Cardiac septum (tissue), 1 donor: ENCODE measurements at regions not wholly inside any gene's neighbourhood (a gene's known extent, or its start where the extent isn't known, plus 50 kb on each side); places are given as distances from the start of the nearest gene placed in this dataset.

ENCODE experiments used
- DNase-seq: peaks from one replicate; pipeline ENCODE4 v3.0.0-alpha.2; 2020; ENCODE audit warnings: low spot score
- intact Hi-C: fragments of 100-400 bp; cut with DNase I; formaldehyde crosslinking; loops from one replicate; pipeline ENCODE4 v1.14.0; 2022
- donor health status: DM: no; HTN: no; CAD: no.

- no peak for DNase-seq
- intact Hi-C loops: no loop called here
Observed at GRCh38 chr4:13316354-13316753, 167.8 kb downstream of the RAB28 start.

GRCh38 chr4:13313856-13314255, 170.3 kb downstream of the RAB28 start:
- intact Hi-C loops: no loop called here
- no peak for DNase-seq

- intact Hi-C loops: no loop called here
Observed at GRCh38 chr4:13312264-13312663, 171.9 kb downstream of the RAB28 start.

GRCh38 chr4:13309751-13310150, 174.4 kb downstream of the RAB28 start:
- DNase-seq: no peak
- intact Hi-C loops: no loop called here

More at GRCh38 chr4:13312264-13312663, 171.9 kb downstream of the RAB28 start:
- DNase-seq: no peak

GRCh38 chr4:13306356-13306755, 177.8 kb downstream of the RAB28 start:
- intact Hi-C loops: no loop called here
- DNase-seq: no peak

- DNase-seq: no peak
- intact Hi-C loops: no loop called here
Observed at GRCh38 chr4:13302876-13303275, 181.3 kb downstream of the RAB28 start.

GRCh38 chr4:13299343-13299742, 184.8 kb downstream of the RAB28 start:
- no peak for DNase-seq
- intact Hi-C loops: no loop called here

GRCh38 chr4:13298655-13299054, 185.5 kb downstream of the RAB28 start:
- intact Hi-C loops: no loop called here
- no peak for DNase-seq

GRCh38 chr4:13296986-13297385, 187.2 kb downstream of the RAB28 start:
- intact Hi-C loops: no loop called here
- DNase-seq: no peak

- intact Hi-C loops: no loop called here
- no peak for DNase-seq
Observed at GRCh38 chr4:13294961-13295605, 189.1 kb downstream of the RAB28 start.

- intact Hi-C loops: no loop called here
Observed at GRCh38 chr4:13292372-13292771, 191.8 kb downstream of the RAB28 start.

GRCh38 chr4:13289391-13289790, 194.7 kb downstream of the RAB28 start:
- no peak for DNase-seq
- intact Hi-C loops: no loop called here

More at GRCh38 chr4:13292372-13292771, 191.8 kb downstream of the RAB28 start:
- DNase-seq: no peak

- DNase-seq: no peak
- intact Hi-C loops: no loop called here
Observed at GRCh38 chr4:13285336-13285735, 198.8 kb downstream of the RAB28 start.

GRCh38 chr4:13284932-13285331, 199.2 kb downstream of the RAB28 start:
- intact Hi-C loops: no loop called here
- no peak for DNase-seq

- no peak for DNase-seq
- intact Hi-C loops: no loop called here
Observed at GRCh38 chr4:13276357-13276756, 207.8 kb downstream of the RAB28 start.

- intact Hi-C loops: no loop called here
- DNase-seq: no peak
Observed at GRCh38 chr4:13268703-13269102, 215.4 kb downstream of the RAB28 start.

- no peak for DNase-seq
- intact Hi-C loops: no loop called here
Observed at GRCh38 chr4:13268165-13268564, 216.0 kb downstream of the RAB28 start.

GRCh38 chr4:13267091-13267490, 217.0 kb downstream of the RAB28 start:
- intact Hi-C loops: no loop called here
- no peak for DNase-seq

GRCh38 chr4:13266687-13267086, 217.5 kb downstream of the RAB28 start:
- intact Hi-C loops: no loop called here
- no peak for DNase-seq

GRCh38 chr4:13263967-13264525, 220.1 kb downstream of the RAB28 start:
- no peak for DNase-seq
- intact Hi-C loops: no loop called here

- intact Hi-C loops: no loop called here
- DNase-seq: no peak
Observed at GRCh38 chr4:13262816-13263215, 221.3 kb downstream of the RAB28 start.
